Right atrium auricular region (tissue), 2 donors: ENCODE measurements at regions not wholly inside any gene's neighbourhood (a gene's known extent, or its start where the extent isn't known, plus 50 kb on each side); places are given as distances from the start of the nearest gene placed in this dataset.

ENCODE experiments used
- DNase-seq: peaks from one replicate; pipeline ENCODE4 v3.0.0-alpha.2; 2019; ENCODE audit warnings: low spot score
- H3K27ac ChIP-seq, 2 donors: fragments of 200-600 bp; sonication (generic); 1 replicate in 1 of 2; 2 replicates in 1 of 2; pipeline ENCODE4 v1.5.1; 2016 to 2019
- H3K27me3 ChIP-seq, 2 donors: fragments of 200-600 bp; sonication (generic); one replicate each; pipeline versions ENCODE4 v1.5.1 to v1.6.0; 2017 to 2019
- H3K36me3 ChIP-seq: fragments of 200-600 bp; sonication (generic); one replicate; pipeline ENCODE4 v1.5.1; 2016
- H3K4me1 ChIP-seq, 2 donors: fragments of 200-600 bp; sonication (generic); one replicate each; pipeline versions ENCODE4 v1.5.1 to v1.6.0; 2017 to 2019
- H3K4me3 ChIP-seq, 2 donors: fragments of 200-600 bp; sonication (generic); 1 replicate in 1 of 2; 2 replicates in 1 of 2; pipeline ENCODE4 v1.5.1; 2017 to 2019; ENCODE audit warnings: mild to moderate bottlenecking in 1 of 2, moderate library complexity in 1 of 2
- H3K9me3 ChIP-seq, 2 donors: fragments of 200-600 bp; sonication (generic); one replicate each; pipeline ENCODE4 v1.5.1; 2019
- TF ChIP-seq, protein P1 (sequence below), 2 donors: fragments of 200-600 bp; sonication (generic); IDR thresholded peaks; one replicate each; pipeline ENCODE4 v1.5.1; 2019; ENCODE audit warnings: antibody characterized with exemption in 2 of 2

DNA sequence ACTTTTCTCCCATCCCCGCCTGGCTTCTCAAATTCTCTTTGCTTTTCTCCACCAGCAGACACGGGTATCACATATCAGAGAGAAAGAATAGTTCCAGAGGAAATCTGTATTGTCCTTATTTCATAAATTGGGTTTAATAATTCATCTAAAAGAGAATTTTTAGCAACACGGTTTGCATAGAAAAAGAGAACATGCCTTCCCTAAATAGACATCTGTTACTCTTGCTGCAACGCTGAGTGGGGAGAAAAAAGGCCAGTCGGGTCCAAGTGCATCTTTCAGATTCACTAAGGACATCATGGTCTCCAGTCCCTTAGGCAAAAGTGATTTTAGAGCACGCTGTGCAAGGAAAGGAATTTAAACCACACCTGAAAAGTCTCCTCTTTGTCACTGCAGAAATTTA lies 201.3 kb downstream of the ABHD5 start:
- no peaks in the 10 kb centered on the region for H3K9me3 ChIP-seq
- TF ChIP-seq, protein P1, sequence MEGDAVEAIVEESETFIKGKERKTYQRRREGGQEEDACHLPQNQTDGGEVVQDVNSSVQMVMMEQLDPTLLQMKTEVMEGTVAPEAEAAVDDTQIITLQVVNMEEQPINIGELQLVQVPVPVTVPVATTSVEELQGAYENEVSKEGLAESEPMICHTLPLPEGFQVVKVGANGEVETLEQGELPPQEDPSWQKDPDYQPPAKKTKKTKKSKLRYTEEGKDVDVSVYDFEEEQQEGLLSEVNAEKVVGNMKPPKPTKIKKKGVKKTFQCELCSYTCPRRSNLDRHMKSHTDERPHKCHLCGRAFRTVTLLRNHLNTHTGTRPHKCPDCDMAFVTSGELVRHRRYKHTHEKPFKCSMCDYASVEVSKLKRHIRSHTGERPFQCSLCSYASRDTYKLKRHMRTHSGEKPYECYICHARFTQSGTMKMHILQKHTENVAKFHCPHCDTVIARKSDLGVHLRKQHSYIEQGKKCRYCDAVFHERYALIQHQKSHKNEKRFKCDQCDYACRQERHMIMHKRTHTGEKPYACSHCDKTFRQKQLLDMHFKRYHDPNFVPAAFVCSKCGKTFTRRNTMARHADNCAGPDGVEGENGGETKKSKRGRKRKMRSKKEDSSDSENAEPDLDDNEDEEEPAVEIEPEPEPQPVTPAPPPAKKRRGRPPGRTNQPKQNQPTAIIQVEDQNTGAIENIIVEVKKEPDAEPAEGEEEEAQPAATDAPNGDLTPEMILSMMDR (IDR thresholded peaks at IDR 0.05), result no peak
- no peak for DNase-seq
- no peaks in the 10 kb centered on the region for H3K36me3 ChIP-seq
- no peaks in the 10 kb centered on the region for H3K27me3 ChIP-seq
- peaks cover 0 to 12% of the 10 kb centered on the region in 2 donors for H3K4me1 ChIP-seq
- no peak overlapping the region for H3K27ac ChIP-seq
- no peak overlapping the region for H3K4me3 ChIP-seq

DNA sequence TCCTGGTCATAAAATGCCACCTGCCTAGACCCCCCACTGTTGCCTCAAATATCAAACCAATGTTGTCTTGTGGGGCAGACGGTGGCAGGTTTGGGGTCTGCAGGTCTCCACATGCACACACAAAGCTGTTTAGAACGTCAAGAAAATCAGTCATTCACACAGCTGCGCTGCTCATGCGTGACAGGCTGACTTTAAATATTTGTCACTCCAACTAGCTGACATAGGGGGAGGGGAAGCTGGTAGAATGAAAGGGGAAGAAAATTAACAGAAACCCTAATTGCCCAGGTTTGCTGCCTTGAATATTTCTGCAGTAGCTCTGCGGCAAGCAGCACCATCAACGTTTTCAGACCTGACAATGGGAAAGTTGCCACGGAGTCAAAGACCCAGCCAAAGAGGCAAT lies 201.8 kb downstream of the ABHD5 start:
- H3K27me3 ChIP-seq, result no peaks in the 10 kb centered on the region
- no peak overlapping the region for H3K4me3 ChIP-seq
- no peak for DNase-seq
- H3K4me1 ChIP-seq, result peaks cover 0 to 12% of the 10 kb centered on the region in 2 donors
- no peak overlapping the region for H3K27ac ChIP-seq
- TF ChIP-seq, protein P1 (IDR thresholded peaks at IDR 0.05), result no peak
- H3K36me3 ChIP-seq, result no peaks in the 10 kb centered on the region
- H3K9me3 ChIP-seq, result no peaks in the 10 kb centered on the region

DNA sequence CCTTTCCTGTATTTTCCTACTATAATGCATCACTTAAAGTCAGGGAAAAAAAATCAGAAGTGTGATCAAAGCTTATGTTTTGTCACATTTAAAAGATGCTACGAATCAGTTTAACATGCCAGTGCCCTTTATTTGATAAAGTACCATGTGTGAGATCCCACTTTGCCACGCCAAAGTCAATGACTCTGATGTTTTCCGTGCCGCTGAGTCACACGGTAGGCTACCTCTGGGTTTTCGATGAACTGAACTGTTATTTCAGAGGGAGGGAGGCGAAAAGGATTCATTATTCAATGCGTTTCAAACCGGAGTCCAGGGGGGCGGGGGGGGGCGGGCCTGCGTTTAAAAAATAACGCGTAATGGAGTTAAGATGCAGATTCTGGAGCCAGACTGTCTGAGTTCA lies 203.0 kb downstream of the ABHD5 start:
- TF ChIP-seq, protein P1 (IDR thresholded peaks at IDR 0.05), result no peak
- no peaks in the 10 kb centered on the region for H3K9me3 ChIP-seq
- no peak for DNase-seq
- H3K4me3 ChIP-seq, result peak overlapping the region; percentile 42 to 54
- H3K27ac ChIP-seq, result no peak overlapping the region
- no peaks in the 10 kb centered on the region for H3K27me3 ChIP-seq
- no peaks in the 10 kb centered on the region for H3K36me3 ChIP-seq
- H3K4me1 ChIP-seq, result peaks cover 0 to 12% of the 10 kb centered on the region in 2 donors

DNA sequence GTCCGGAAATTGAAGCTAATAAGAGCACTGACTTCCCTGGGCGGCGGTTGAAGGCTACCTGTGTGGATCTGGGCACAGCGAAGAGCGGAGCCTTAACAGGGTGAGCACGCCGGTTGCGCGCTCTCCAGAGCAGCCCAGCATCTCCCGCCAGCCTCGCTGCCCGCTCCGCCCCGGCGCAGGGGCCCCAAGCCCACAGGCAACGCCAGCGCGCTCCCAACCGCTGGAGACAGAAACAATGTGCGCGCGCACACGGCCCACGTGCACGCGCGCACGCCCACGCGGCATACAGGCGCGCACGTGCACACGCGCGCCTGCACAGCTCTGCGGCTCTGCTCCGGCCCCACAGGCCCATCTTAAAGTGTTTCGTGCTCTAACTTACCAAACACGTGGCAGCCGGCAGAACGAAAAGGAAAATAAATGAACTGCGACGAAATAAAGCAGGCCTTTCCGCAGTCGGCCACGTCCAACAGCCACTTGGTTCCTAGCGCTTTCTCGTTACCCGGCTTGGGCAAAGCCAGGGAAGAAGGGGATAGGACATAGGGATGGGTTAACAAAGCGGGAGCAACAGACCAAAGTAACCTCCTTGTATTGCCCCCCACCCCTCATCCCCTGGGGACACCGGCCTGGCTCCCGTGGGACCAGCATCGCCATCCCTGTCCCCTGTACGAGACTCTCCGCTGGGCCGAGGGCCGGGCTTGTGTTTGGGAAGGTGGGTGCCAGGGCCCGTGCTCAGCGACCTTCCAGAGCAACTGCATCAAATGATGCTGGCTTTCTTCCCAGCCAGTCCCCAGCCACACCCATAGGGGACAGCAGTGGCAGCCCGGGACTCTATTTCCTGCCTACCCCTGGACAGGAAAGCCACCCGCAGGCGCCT lies 203.7 kb downstream of the ABHD5 start:
- no peaks in the 10 kb centered on the region for H3K9me3 ChIP-seq
- DNase-seq, result no peak
- H3K36me3 ChIP-seq, result no peaks in the 10 kb centered on the region
- peak overlapping the region; percentile 42 to 54 for H3K4me3 ChIP-seq
- H3K4me1 ChIP-seq, result peaks cover 0 to 12% of the 10 kb centered on the region in 2 donors
- TF ChIP-seq, protein P1 (IDR thresholded peaks at IDR 0.05), result no peak
- no peaks in the 10 kb centered on the region for H3K27me3 ChIP-seq
- H3K27ac ChIP-seq, result peak overlapping the region in 1 of 2 donors; percentile 18

DNA sequence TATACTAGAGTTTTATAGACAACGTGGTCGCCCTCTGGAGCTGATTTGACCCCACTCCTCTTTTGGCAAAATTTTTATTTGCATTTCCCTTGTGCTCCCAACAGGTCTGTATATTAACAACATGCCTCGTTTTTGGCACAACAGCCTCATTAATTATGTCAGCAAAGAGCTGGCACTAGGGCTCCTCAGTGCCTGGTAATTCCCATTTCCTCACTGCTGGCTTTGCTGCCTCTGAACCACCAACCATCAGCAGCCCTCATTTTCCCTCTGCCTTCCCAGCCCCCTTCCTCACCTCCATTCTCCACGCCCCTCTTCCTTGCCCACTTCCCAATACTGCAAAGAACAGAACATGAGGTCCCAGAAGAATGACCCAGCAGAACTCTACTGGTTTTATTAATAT lies 204.8 kb downstream of the ABHD5 start:
- H3K4me1 ChIP-seq, result peaks cover 0 to 12% of the 10 kb centered on the region in 2 donors
- DNase-seq, result no peak
- no peaks in the 10 kb centered on the region for H3K36me3 ChIP-seq
- H3K27ac ChIP-seq, result no peak overlapping the region
- no peaks in the 10 kb centered on the region for H3K27me3 ChIP-seq
- TF ChIP-seq, protein P1 (IDR thresholded peaks at IDR 0.05), result no peak
- H3K9me3 ChIP-seq, result no peaks in the 10 kb centered on the region
- no peak overlapping the region for H3K4me3 ChIP-seq
